ENCODE measurements at regions not wholly inside any gene's neighbourhood (a gene's known extent, or its start where the extent isn't known, plus 50 kb on each side); places are given as distances from the start of the nearest gene placed in this dataset.

DNA sequence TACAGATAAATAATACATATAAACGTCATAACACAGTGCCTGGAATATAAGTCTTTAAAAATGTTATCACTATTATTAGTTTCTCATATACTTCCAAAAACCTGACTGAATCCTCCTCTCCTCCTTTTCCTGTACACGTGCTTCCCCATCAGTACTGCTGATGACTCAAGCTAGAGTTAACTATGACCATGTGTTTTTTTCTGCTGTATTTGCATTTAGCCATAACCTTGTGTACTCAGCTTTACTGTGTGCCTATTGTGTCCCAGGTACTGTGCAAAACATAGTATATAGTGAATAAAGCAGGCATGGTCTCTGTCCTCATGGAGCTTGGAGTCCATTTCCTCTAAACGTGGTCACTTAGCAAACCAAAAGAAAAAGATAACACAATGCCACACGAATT is 56.5 kb upstream of the ARHGAP32 start:
- TF ChIP-seq EZH2phosphoT487 (IDR thresholded peaks at IDR 0.05; ENCODE audit: insufficient read depth, low read depth) (no peak), EZH2 (IDR thresholded peaks at IDR 0.05; ENCODE audit: insufficient read depth, poor library complexity, severe bottlenecking) (no peak)
